Neural crest cell (in vitro differentiated cells): ENCODE measurements at regions not wholly inside any gene's neighbourhood (a gene's known extent, or its start where the extent isn't known, plus 50 kb on each side); places are given as distances from the start of the nearest gene placed in this dataset.

Experiments
- DNase-seq: peaks from one replicate; pipeline ENCODE4 v3.0.0; 2021; ENCODE audit warnings: low read depth, mixed read lengths, low spot score
- H3K27ac Mint-ChIP-seq: one replicate; pipeline ENCODE4 v1.8.0; 2021; ENCODE audit warnings: mild to moderate bottlenecking, mixed read lengths; ENCODE audit not compliant: unreplicated experiment
- H3K27me3 Mint-ChIP-seq: 2 replicates; pipeline ENCODE4 v1.8.0; 2021; ENCODE audit warnings: low read depth, mild to moderate bottlenecking, mixed read lengths
- H3K36me3 Mint-ChIP-seq: 2 replicates; pipeline ENCODE4 v1.8.0; 2021; ENCODE audit warnings: low read depth, mild to moderate bottlenecking, mixed read lengths
- H3K4me1 Mint-ChIP-seq: 2 replicates; pipeline ENCODE4 v1.8.0; 2021; ENCODE audit warnings: mixed read lengths
- H3K4me3 Mint-ChIP-seq: one replicate; pipeline ENCODE4 v1.8.0; 2021; ENCODE audit warnings: mild to moderate bottlenecking, mixed read lengths
- H3K9me3 Mint-ChIP-seq: 2 replicates; pipeline ENCODE4 v1.8.0; 2021; ENCODE audit warnings: mixed read lengths
- CTCF ChIP-seq: fragments of 200-600 bp; sonication (generic); conservative IDR thresholded peaks from 2 replicates; pipeline ENCODE4 v1.5.0; 2021; ENCODE audit warnings: antibody characterized with exemption, mild to moderate bottlenecking

GRCh38 chr20:19860737-19861136 lies 102.7 kb downstream of the RIN2 start:
- H3K9me3 Mint-ChIP-seq: peaks cover 10% of the 10 kb centered on the region

GRCh38 chr20:19861147-19861759 lies 103.2 kb downstream of the RIN2 start:
- Mint-ChIP-seq H3K27me3 (no peaks in the 10 kb centered on the region), H3K9me3 (peaks cover 10% of the 10 kb centered on the region), H3K4me3 (no peak overlapping the region), H3K4me1 (no peaks in the 10 kb centered on the region), H3K27ac (no peak overlapping the region), H3K36me3 (peaks cover 17% of the 10 kb centered on the region)
- no peak for DNase-seq
- no peak for TF ChIP-seq CTCF

More at GRCh38 chr20:19860737-19861136, 102.7 kb downstream of the RIN2 start:
- no peak for DNase-seq
- no peak for TF ChIP-seq CTCF
- H3K36me3 Mint-ChIP-seq: peaks cover 17% of the 10 kb centered on the region
- H3K27ac Mint-ChIP-seq: no peak overlapping the region
- H3K27me3 Mint-ChIP-seq: no peaks in the 10 kb centered on the region
- H3K4me3 Mint-ChIP-seq: no peak overlapping the region
- H3K4me1 Mint-ChIP-seq: no peaks in the 10 kb centered on the region

GRCh38 chr20:19864130-19864529 lies 106.1 kb downstream of the RIN2 start:
- Mint-ChIP-seq H3K4me3 (no peak overlapping the region), H3K27ac (no peak overlapping the region), H3K4me1 (no peaks in the 10 kb centered on the region)

GRCh38 chr20:19866070-19866469 lies 108.0 kb downstream of the RIN2 start:
- no peak for TF ChIP-seq CTCF
- no peak overlapping the region for H3K27ac Mint-ChIP-seq
- H3K9me3 Mint-ChIP-seq: peaks cover 6% of the 10 kb centered on the region
- H3K4me3 Mint-ChIP-seq: no peak overlapping the region
- no peak for DNase-seq
- H3K36me3 Mint-ChIP-seq: peaks cover 14% of the 10 kb centered on the region
- H3K4me1 Mint-ChIP-seq: no peaks in the 10 kb centered on the region
- H3K27me3 Mint-ChIP-seq: no peaks in the 10 kb centered on the region

More at GRCh38 chr20:19864130-19864529, 106.1 kb downstream of the RIN2 start:
- no peak for TF ChIP-seq CTCF
- no peak for DNase-seq
- H3K36me3 Mint-ChIP-seq: peaks cover 18% of the 10 kb centered on the region
- H3K9me3 Mint-ChIP-seq: peaks cover 10% of the 10 kb centered on the region
- no peaks in the 10 kb centered on the region for H3K27me3 Mint-ChIP-seq

GRCh38 chr20:19867074-19867473 lies 109.0 kb downstream of the RIN2 start:
- Mint-ChIP-seq H3K4me3 (no peak overlapping the region), H3K27ac (no peak overlapping the region), H3K36me3 (peaks cover 13% of the 10 kb centered on the region), H3K27me3 (no peaks in the 10 kb centered on the region), H3K9me3 (peaks cover 5% of the 10 kb centered on the region), H3K4me1 (no peaks in the 10 kb centered on the region)
- DNase-seq: no peak
- TF ChIP-seq CTCF: no peak
